ENCODE measurements at regions not wholly inside any gene's neighbourhood (a gene's known extent, or its start where the extent isn't known, plus 50 kb on each side); places are given as distances from the start of the nearest gene placed in this dataset.

- Histone ChIP-seq H3K36me3 (no peaks in the 10 kb centered on the region), H3K27me3 (no peaks in the 10 kb centered on the region), H3K4me1 (peaks cover 5% of the 10 kb centered on the region in 2 donors), H3K4me3 (replicated peaks in 1 of 3) (no peak overlapping the region), H3K27ac (no peak overlapping the region), H3K9me3 (no peaks in the 10 kb centered on the region)
- no peak for TF ChIP-seq POLR2A (IDR thresholded peaks at IDR 0.05)
- TF ChIP-seq, protein P1, sequence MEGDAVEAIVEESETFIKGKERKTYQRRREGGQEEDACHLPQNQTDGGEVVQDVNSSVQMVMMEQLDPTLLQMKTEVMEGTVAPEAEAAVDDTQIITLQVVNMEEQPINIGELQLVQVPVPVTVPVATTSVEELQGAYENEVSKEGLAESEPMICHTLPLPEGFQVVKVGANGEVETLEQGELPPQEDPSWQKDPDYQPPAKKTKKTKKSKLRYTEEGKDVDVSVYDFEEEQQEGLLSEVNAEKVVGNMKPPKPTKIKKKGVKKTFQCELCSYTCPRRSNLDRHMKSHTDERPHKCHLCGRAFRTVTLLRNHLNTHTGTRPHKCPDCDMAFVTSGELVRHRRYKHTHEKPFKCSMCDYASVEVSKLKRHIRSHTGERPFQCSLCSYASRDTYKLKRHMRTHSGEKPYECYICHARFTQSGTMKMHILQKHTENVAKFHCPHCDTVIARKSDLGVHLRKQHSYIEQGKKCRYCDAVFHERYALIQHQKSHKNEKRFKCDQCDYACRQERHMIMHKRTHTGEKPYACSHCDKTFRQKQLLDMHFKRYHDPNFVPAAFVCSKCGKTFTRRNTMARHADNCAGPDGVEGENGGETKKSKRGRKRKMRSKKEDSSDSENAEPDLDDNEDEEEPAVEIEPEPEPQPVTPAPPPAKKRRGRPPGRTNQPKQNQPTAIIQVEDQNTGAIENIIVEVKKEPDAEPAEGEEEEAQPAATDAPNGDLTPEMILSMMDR (IDR thresholded peaks at IDR 0.05): no peak
- 86 to 91% methylated on average over 12 of the region's 12 CpGs for WGBS, 2 donors
- DNase-seq: no peak
- intact Hi-C loops (cut with DNase I): no loop called here
Observed at GRCh38 chr2:100660851-100661584, 98.2 kb downstream of the PDCL3 start.

DNA sequence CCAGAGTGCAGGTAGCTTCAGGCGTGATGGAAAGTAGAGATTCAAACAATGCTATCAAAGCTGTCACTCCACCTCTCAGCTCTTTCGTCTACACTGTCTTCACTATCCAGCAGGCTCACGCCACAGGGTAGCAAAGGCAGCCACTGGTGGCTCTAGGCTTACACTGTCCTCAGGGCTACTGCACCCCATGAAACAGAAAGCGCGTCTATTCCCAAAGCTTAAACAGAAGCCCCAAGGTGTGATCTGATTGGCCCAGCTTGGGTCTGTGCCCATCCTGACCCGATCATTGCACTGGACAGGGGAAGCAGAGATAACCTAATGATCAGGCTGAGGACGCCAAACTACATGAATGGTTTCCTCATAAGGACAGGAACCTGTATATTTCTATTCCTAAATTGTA is 100.1 kb downstream of the PDCL3 start:
- no peak overlapping the region for H3K27ac ChIP-seq
- no peaks in the 10 kb centered on the region for H3K4me1 ChIP-seq
- intact Hi-C loops (cut with DNase I): no loop called here
- 95 to 96% methylated on average over 7 of the region's 7 CpGs for whole genome bisulfite sequencing, 2 donors
- no peak for TF ChIP-seq POLR2A (IDR thresholded peaks at IDR 0.05)
- TF ChIP-seq, protein P1 (IDR thresholded peaks at IDR 0.05): no peak
- no peak overlapping the region for H3K4me3 ChIP-seq (replicated peaks in 1 of 3)
- H3K9me3 ChIP-seq: no peaks in the 10 kb centered on the region
- DNase-seq: no peak
- H3K27me3 ChIP-seq: no peaks in the 10 kb centered on the region
- no peaks in the 10 kb centered on the region for H3K36me3 ChIP-seq

GRCh38 chr2:100664021-100664755 is 101.4 kb downstream of the PDCL3 start:
- H3K4me3 ChIP-seq (replicated peaks in 1 of 3): no peak overlapping the region
- intact Hi-C loops (cut with DNase I): no loop called here
- no peaks in the 10 kb centered on the region for H3K9me3 ChIP-seq

GRCh38 chr2:100664756-100665101 is 101.9 kb downstream of the PDCL3 start:
- 49 to 57% methylated on average over 2 of the region's 2 CpGs for whole genome bisulfite sequencing, 2 donors
- no peak overlapping the region for H3K4me3 ChIP-seq (replicated peaks in 1 of 3)
- DNase-seq: no peak
- no peak for TF ChIP-seq POLR2A (IDR thresholded peaks at IDR 0.05)
- TF ChIP-seq, protein P1 (IDR thresholded peaks at IDR 0.05): no peak
- no peaks in the 10 kb centered on the region for H3K9me3 ChIP-seq
- no peak overlapping the region for H3K27ac ChIP-seq
- intact Hi-C loops (cut with DNase I): no loop called here
- no peaks in the 10 kb centered on the region for H3K27me3 ChIP-seq
- no peaks in the 10 kb centered on the region for H3K4me1 ChIP-seq
- H3K36me3 ChIP-seq: no peaks in the 10 kb centered on the region

More at GRCh38 chr2:100664021-100664755, 101.4 kb downstream of the PDCL3 start:
- Histone ChIP-seq H3K27me3 (no peaks in the 10 kb centered on the region), H3K4me1 (no peaks in the 10 kb centered on the region), H3K36me3 (no peaks in the 10 kb centered on the region), H3K27ac (no peak overlapping the region)
- 91 to 93% methylated on average over 18 to 23 of the region's 23 CpGs for WGBS, 2 donors
- TF ChIP-seq, protein P1 (IDR thresholded peaks at IDR 0.05): no peak
- TF ChIP-seq POLR2A (IDR thresholded peaks at IDR 0.05): no peak
- DNase-seq: no peak

GRCh38 chr2:100666996-100667395 is 104.2 kb downstream of the PDCL3 start:
- Histone ChIP-seq H3K4me3 (replicated peaks in 1 of 3) (no peak overlapping the region), H3K27ac (no peak overlapping the region), H3K36me3 (no peaks in the 10 kb centered on the region), H3K9me3 (no peaks in the 10 kb centered on the region), H3K27me3 (no peaks in the 10 kb centered on the region), H3K4me1 (no peaks in the 10 kb centered on the region)
- WGBS, 2 donors: 67% methylated on average over 4 of the region's 4 CpGs
- intact Hi-C loops (cut with DNase I): no loop called here
- no peak for DNase-seq
- TF ChIP-seq, protein P1 (IDR thresholded peaks at IDR 0.05): no peak
- TF ChIP-seq POLR2A (IDR thresholded peaks at IDR 0.05): no peak
